ENCODE measurements at regions not wholly inside any gene's neighbourhood (a gene's known extent, or its start where the extent isn't known, plus 50 kb on each side); places are given as distances from the start of the nearest gene placed in this dataset.
"Not testable (repeated sequence)": the region's sequence is repeated elsewhere in the genome, so short reads cannot be mapped to it uniquely, and the experiment has no call there.

DNA sequence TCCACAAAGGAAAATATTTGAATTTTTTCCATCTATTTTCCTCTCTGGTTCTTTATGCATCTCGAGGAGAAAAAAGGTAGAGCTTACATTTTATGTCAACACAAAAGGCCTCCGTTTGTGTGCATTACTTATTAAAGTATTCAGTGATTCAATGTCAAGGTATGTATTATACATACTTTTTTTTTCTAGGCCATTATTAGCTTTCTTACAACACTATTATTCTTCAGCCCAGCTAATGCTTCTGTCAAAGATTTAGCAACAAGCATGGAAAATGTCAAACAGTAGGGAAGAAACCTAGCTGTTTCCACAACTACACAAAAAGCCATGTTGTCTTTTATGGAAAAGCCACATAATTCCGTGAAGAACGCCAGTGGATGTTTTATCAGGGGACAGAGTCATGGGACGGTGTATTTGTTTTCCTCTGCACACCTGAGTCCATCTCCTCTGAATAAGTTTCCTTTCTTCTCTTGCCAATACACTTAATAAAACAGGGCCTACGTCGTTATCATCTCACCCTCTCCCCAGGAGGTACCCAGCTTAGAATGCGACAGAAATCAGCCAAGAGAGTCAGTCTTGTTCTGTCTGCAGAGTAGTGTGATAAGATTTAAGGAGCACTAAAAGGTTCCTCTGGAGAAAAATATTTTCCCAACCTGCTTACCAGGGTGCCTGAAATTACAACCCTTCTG lies 209.7 kb upstream of the AUTS2 start:
- no peak for DNase-seq

DNA sequence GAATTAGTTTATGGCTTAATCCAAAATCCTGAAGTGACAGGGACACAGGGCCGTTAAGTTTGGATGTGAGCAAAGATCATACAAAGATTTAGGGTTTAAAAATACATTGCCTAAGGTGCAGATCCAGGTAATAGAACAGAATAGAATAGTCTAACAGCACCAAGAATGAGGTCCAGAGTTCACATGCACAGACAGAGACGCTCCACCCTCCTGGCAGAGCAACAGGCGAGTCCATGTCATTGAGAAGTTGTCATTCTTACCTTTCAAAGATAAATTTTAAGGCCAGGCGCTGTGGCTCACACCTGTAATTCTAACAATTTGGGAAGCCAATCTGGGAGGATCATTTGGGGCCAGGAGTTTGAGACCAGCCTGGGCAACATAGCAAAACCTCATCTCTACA lies 209.1 kb upstream of the AUTS2 start:
- DNase-seq: no peak

DNA sequence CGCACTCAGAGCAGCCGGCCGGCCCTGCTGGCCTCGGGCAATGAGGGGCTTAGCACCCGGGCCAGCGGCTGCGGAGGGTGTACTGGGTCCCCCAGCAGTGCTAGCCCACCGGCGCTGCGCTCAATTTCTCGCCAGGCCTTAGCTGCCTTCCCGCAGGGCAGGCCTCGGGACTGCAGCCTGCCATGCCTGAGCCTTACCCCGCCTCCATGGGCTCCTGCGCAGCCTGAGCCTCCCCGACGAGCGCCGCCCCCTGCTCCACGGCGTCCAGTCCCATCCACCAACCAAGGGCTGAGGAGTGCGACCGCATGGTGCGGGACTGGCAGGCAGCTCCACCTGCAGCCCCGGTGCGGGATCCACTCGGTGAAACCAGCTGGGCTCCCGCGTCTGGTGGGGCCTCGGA lies 204.4 kb upstream of the AUTS2 start:
- DNase-seq: not testable (repeated sequence)

DNA sequence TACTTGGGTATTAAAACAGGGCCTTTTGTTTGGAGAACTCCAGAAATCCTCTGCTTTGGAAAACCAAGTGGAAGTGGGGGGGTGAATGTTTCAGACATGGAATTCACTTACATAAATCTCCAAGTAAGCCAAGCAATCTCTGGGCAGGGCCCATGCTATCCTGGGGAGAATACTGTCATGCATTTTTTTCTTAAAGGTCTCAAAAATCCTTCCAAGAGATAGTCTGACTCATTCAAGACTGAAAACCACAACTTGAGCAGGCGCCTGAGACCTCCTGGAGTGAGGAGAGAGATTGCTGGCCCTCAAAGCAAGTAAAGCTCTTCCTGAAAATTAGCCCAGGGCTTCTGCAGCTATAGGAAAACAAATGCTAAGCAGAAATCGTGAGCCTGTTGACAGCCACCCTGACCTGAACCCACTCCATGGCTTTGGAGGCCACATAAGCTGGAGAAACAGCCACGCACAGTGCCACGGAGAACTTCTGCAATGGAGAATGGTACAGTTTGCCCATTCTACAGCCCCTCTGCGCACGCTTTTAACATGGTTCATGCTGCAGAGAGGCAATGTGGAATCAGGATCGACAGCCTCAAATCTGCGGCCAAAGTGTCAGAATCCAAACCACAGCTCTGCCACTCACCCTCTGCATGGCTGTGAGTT lies 203.1 kb upstream of the AUTS2 start:
- DNase-seq: no peak

DNA sequence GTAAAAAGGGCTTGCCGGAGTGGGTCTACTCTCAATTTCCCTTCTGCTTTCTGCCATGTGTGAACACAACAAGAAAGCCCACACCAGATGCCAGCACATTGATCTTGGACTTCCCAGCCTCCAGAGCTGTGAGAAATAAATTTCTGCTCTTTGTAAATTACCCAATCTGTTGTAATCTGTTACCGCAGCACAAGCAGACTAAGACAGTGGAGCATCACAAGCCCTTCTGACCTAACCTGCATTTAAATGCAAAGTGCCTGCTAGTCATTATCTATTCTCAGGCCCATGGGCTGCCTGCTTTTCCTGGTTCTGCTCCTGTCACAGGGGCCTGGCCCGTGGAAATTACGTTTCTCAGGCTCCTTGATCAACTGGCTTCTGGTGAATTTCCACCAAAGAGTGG lies 199.3 kb upstream of the AUTS2 start:
- no peak for DNase-seq

DNA sequence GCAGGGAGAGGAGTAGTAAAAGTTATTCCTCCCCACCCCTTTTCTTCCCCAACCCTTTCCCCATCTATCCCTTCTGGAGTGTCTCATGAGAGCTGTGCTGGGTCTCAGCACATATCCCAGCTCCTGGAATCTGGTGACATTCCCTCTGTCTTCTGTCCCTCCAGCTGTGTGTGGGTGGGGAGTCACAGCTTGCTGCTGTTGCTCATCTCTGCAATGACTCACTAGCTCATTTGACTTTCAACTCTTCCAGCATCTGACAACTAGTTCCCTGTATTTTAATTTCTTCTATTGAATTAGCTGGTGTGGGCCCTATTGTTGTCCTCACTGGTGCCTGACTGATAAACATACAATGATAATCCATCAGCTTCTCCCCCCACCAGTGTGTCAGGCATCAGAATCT lies 198.9 kb upstream of the AUTS2 start:
- DNase-seq: no peak

DNA sequence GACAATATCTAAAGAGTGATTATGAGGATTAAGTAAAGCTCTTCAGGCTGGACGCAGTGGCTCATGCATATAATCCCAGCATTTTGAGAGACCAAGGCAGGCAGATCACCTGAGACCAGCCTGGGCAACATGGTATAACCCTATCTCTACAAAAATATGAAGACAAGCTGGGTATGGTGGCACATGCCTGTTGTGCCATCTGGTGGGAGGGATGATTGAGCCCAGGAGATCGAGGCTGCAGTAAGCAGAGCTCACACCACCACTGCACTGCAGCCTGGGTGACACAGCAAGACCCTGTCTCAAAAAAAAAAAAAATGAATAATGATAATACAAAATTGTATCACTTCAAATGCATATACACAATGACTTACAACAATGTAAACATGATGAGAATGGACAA lies 195.6 kb upstream of the AUTS2 start:
- no peak for DNase-seq

DNA sequence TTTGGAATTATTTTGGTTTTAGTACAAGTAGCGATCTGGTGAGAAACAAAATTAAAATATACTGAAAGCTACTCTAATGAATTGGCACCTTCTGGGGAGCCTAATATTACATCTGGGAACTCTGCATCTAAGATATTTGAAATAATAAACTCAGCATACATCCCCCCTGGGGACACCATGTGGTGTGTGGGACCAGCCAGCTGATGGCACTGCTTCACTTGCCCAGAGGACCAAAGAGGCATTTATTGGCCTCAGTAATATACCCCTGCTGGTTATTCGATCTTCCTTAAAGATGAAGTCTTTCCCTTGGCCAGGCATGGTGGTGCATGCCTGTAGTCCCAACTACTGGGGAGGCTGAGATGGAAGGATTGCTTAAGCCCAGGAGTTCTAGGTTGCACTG lies 195.1 kb upstream of the AUTS2 start:
- no peak for DNase-seq

DNA sequence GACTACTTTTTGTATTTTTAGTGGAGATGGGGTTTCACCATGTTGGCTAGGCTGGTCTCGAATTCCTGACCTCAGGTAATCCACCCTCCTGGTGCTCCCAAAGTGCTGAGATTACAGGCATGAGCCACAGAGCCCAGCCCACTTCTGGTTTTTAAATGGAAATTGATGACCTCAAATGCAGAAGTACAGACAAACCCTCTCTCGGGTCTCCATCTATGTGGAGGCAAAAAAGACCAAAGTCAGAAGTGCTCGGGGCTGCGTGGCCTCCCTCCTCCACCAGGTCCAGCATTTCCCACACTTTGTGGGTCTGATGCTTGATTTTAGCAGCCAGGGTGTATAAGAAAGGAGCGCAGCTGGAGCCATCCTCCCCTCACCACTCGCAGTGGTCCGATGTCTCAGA lies 187.3 kb upstream of the AUTS2 start:
- no peak for DNase-seq

DNA sequence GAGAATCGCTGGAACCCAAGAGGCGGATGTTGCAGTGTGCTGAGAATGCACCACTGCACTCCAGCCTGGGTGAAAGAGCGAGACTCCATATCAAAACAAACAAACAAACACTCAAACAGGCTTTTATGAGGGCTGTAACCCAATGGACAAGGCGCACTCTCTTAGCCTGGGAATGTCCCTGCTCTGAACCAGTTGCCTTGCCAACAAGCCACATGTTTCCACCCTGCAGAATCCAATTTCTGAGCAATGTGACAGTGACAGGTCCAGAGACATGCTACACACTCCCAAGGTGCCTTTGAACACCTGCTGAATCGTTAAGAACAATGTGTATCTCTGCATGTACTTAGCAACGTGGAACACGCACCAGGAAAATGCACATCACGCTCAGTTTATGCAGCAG lies 186.8 kb upstream of the AUTS2 start:
- no peak for DNase-seq

DNA sequence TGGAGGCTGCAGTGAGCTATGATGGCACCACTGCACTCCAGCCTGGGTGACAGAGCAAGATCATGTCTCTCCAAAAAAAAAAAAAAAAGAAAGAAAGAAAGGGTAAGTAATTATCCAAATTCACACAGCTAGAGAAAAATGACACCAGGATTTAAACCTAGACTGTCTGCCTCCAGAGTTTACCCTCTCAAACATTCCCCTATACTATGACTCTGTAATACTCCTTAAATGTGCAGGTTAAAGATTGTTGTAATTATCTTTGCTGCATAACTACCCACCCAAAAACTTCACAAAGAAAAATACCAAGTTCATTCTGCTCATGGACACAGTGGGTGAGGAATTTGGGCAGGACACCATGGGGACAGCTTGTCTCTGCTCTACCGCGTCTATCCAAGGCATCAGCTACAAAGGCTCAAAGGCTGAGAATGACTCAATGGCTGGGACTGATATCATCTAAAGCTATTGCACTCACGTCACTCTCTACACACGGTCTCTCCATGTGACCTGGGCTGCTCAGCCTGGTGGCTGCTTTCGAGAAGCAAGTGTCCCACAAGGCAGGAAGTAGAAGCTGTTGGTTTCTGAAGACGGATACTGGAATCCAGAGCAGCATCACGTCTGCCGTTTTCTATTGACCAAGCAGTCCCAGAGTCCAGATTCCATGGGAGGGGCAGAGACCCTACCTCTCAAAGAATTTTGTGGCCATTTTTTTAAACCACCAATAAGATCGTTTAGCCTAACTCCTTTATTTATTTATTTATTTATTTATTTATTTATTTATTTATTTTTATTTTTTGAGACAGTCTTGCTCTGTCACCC lies 185.7 kb upstream of the AUTS2 start:
- DNase-seq: peak; percentile 27

DNA sequence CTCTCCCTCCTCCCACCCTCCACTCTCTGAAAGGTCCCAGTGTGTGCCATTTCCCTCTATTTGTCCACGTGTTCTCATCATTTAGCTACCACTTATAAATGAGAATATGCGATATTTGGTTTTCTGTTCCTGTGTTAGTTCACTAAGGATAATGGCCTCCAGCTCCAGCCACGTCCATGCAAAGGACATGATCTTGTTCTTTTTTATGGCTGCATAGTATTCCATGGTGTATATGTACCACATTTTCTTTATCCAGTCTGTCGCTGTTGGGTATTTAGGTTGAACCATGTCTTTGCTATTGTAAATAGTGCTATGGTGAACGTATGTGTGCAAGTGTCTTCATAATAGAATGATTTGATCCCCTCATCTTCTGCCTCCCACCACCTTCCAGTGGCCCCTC lies 183.7 kb upstream of the AUTS2 start:
- no peak for DNase-seq

DNA sequence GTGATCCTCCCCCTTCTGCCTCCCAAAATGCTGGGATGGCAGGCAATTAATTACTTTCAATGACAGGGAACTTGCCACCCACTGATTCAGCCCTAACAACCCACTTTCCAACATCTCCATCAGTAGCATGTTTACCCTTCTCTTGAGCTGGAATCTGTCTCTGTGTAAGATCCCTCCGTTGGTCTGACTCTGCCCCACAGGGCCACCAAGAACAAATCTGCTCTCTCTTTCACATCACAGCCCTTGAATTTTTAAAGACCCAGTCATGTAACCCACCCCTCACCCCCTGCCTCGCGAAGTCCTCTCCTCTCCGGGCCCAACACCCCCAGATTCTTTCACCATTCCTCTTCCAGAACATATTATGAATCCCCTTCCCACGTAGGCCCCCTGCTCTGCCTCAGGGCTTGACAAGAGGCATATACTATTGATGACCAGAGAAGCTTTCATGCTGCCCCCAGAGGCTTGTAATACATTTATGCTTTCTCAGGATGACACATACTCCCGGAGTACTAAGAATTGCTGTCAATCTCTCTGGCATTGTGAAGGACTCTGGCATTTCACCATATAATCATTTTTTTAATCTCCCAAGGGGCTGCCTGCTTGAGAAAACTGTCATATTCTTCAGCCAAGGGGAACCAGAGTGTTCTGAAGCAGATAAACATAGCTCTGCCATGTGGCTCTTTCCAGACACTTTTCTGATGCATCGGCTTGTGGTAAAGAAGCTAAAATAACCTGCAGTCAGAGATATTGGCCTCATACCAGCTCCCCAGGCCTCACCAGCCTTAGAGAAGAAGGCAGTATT lies 179.2 kb upstream of the AUTS2 start:
- no peak for DNase-seq

DNA sequence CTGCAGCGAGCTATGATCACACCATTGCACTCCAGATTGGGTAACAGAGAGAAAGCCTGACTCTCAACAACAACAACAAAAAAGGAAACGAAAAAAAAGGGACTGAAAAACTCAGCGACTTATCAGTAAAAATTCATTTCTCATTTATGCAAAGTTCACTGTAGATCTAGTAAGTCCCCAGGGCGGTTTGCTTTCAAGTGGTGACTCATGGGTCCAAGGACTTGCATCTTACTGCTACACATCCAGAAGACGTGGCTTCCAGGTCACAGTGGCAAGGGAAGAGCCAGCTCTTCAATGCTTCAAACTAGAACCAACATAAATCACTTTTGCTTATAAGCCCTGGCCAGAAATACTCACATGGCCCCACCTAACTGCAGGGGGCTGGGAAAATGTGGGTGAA lies 178.3 kb upstream of the AUTS2 start:
- no peak for DNase-seq

DNA sequence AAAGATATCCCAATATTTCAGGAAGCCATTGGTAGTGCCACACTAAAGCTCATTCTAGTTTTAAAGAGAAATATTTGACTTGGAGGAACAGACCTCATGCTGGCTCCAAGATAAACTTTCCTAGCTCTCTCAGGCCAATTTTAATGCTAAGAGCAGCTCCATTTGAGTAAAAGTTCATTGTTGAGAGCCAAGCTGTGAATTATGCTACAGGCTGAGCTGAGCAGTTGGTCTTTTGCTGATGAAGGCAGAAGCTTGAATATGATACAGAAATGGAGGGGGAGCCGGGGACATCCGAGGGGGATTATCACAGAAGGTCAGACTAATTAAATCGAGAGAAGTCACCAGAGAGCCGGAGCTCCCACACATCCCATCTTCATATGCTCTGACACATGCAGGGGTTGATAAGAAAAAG lies 175.7 kb upstream of the AUTS2 start:
- DNase-seq: no peak

DNA sequence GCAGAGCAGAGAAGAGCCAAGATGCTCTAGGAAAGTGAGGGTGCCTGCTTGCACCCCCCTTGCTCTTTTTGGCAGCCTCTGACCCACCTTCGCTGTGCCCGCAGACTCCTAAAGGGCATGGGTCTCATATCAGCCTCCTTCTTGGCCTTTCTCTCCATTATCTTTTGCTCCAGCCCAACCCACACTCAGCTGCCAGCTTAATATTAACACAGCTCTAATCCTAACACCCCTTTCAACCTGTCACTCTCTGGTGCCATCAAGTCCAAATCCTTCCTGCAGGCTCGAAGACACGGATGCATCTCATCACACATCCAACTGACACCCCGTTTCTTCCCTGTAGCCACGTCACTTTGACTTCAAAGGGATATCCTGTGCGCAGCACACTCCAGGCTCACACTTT lies 171.6 kb upstream of the AUTS2 start:
- DNase-seq: no peak

DNA sequence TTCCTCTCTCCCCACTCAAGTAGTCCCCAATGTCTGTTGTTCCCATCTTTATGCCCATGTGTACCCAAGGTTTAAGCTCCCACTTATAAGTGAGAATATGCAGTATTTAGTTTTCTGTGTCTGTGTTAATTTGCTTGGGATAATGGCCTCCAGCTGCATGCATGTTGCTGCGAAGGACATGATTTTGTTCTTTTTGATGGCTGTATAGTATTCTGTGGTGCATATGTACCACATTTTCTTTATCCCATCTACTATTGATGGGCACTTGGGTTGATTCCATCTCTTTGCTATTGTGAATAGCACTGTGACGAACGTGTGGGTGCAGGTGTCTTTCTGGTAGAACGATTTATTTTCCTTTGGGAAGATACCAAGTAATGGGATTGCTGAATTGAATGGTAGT lies 170.2 kb upstream of the AUTS2 start:
- no peak for DNase-seq

DNA sequence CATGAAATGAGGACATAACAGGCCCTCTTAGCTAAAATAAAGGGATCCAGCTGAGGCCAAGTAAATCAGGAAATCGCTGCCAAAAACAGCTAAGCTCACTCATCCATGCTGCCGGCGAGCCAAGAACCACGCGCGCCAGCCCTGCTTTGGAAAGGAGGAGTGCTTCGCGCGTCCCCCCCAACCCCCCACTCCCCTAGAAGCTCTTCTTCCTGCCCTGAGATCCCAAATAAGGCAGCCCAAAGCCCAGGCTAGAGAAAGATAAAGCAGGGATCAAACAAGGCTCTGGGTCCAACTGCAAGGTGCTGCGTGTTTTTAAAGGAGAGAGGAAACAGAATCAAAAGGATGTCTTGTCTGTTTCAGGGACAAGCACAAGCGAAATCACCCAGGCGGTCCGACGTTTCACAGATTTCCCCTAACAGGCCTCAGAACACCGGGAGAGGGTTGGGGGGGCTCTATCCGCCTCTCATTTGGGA lies 168.3 kb upstream of the AUTS2 start:
- DNase-seq: no peak

DNA sequence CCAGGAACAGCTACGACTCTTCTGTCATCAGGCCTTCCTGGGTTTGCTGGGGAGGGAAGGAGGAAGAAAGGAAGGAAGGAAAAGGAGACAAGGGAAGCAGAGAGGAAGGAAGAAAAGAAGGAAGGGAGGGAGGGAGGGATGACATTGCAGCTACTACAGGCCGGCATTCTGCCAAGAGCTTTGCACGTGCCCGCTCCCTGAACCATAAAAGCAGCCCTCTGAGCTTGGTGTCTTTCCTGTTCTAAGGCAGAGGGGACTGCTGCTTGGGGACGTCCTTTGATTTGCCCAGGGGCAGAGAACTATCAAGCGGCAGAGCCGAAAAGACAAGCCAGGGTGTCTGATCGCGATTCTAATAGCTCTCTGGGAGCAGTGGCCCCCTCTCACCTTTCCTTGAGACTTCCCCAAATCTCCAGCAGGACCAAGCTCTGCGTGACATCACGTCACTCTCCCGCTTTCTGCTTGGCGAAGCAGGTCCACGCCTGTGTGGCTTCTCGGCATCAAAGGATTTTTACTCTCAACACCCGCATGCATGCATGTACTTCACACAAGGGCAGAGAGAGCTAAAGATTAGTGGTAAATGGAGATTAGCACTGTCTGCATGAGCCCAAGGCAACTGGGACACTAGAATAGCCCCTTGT lies 167.8 kb upstream of the AUTS2 start:
- no peak for DNase-seq

DNA sequence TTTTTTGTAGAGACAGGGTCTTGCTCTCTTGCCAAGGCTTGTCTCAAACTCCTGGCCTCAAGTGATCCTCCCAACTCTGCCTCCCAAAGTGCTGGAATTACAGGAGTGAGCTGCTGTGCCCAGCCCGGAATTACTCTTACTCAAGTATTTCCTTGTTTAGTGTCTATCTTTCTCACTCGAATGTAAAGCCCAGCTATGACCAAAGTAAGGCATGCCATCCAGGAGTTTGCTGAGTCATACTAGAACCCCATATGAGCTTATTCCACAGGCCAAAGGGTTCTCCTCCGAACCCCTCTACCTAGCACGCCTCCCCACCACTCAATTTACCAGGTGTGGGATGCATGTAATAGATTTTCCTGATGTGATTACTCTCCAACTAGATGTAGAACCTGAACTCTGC lies 166.6 kb upstream of the AUTS2 start:
- no peak for DNase-seq

DNA sequence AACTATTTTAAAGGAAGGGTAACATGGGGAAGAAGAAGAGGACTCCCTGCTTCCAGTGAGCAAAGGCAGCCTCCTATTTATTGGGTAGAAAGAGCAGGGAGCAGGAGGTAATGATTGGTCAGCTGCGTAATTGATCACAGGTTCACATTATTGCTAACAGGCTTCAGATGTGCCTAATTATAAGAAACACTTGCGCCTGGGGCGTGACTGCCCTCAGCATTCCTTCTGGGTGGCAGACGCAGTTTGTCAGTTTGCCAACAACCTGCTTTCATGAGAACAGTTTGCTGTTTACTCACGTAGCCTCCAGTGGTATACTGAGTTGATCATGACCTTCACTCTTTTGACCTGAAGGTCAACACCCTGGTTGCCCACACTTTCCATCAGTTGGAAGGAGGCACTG lies 166.0 kb upstream of the AUTS2 start:
- not testable (repeated sequence) for DNase-seq

DNA sequence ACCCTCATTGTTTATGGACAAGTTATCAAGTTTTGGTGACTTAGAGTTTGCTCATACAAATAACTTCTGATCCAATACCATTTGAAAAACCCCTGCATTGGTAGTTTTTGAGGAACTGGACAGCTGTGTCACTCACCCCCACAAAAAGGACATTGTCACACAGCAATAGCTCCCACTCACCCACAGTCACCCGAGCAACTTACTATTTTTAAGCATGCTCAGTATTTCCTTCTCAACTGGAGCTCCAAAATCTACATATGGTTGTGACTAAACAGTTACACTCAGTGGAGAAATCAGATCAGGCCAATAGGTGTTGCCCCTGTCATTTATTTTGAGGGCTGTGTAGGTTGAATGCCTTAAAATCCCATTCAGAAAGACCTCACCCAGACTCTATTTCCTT lies 165.2 kb upstream of the AUTS2 start:
- no peak for DNase-seq

DNA sequence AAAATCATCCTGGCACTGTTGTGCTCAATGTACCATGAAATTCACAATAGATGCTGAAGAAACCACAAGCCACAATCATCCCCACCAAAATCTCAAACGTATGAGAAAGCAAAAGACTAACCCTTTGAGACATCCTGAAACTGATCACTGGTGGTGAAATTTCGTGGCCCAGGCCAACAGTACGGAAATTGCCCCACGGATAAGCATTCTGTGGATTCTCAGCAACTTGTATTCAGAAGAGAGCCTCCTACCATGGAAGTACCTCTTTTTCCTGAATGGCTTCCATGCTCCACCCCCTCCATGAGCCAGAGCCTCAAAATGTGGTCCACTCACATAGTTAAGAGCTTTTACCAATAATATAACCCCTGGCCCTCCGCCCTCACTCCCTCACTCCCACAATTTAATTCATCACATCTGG lies 163.9 kb upstream of the AUTS2 start:
- DNase-seq: no peak
